Brain microvascular endothelial cell (primary cell): ENCODE measurements at regions not wholly inside any gene's neighbourhood (a gene's known extent, or its start where the extent isn't known, plus 50 kb on each side); places are given as distances from the start of the nearest gene placed in this dataset.

Experiments used
- DNase-seq: peaks from one replicate; pipeline ENCODE4 v3.0.0-alpha.2; 2020
- H3K27ac ChIP-seq: fragments of 250-450 bp; sonication (Bioruptor Pico); 2 replicates; pipeline ENCODE4 v1.5.1; 2020; ENCODE audit warnings: mild to moderate bottlenecking, moderate library complexity
- H3K27me3 ChIP-seq: fragments of 250-450 bp; sonication (Bioruptor Pico); replicated peaks from 2 replicates; pipeline ENCODE4 v1.5.1; 2020; ENCODE audit warnings: mild to moderate bottlenecking
- H3K36me3 ChIP-seq: fragments of 250-450 bp; sonication (Bioruptor Pico); replicated peaks from 2 replicates; pipeline ENCODE4 v1.5.1; 2020; ENCODE audit warnings: mild to moderate bottlenecking
- H3K4me3 ChIP-seq: 2 replicates; pipeline ENCODE4 v1.5.1; 2011; ENCODE audit warnings: low read depth, mild to moderate bottlenecking, control low read depth, low read length, moderate library complexity
- CTCF ChIP-seq: IDR thresholded peaks from 2 replicates; pipeline ENCODE4 v1.5.1; 2011; ENCODE audit warnings: low read depth, mild to moderate bottlenecking, moderate library complexity, low read length, control low read depth, inconsistent platforms; ENCODE audit errors: missing control alignments
- in situ Hi-C: cut with HindIII; loops from 2 replicates; pipeline ENCODE4 v1.10.0; 2017; ENCODE audit warnings: low sequenced_read_pairs, low pct_ligation_motif_present

- TF ChIP-seq CTCF: no peak
- no peak overlapping the region for H3K27ac ChIP-seq
- in situ Hi-C loops: no loop called here
- no peaks in the 10 kb centered on the region for H3K36me3 ChIP-seq
- H3K4me3 ChIP-seq: no peak overlapping the region
- no peak for DNase-seq
- no peaks in the 10 kb centered on the region for H3K27me3 ChIP-seq
Measured at GRCh38 chr13:107690181-107690580, 525.2 kb downstream of the LIG4 start.

GRCh38 chr13:107685876-107686275 lies 529.5 kb downstream of the LIG4 start:
- DNase-seq: no peak
- H3K36me3 ChIP-seq: no peaks in the 10 kb centered on the region
- H3K4me3 ChIP-seq: no peak overlapping the region
- no peaks in the 10 kb centered on the region for H3K27me3 ChIP-seq
- H3K27ac ChIP-seq: no peak overlapping the region
- in situ Hi-C loops: no loop called here
- TF ChIP-seq CTCF: no peak

GRCh38 chr13:107681600-107681999 lies 533.7 kb downstream of the LIG4 start:
- H3K27me3 ChIP-seq: no peaks in the 10 kb centered on the region
- in situ Hi-C loops: no loop called here
- TF ChIP-seq CTCF: no peak
- no peak for DNase-seq
- no peak overlapping the region for H3K4me3 ChIP-seq
- H3K36me3 ChIP-seq: no peaks in the 10 kb centered on the region
- no peak overlapping the region for H3K27ac ChIP-seq

- in situ Hi-C loops: no loop called here
- peak; percentile 26 for TF ChIP-seq CTCF
- DNase-seq: no peak
- Histone ChIP-seq H3K27me3 (no peaks in the 10 kb centered on the region), H3K36me3 (no peaks in the 10 kb centered on the region), H3K27ac (no peak overlapping the region), H3K4me3 (no peak overlapping the region)
Measured at GRCh38 chr13:107680115-107680514, 535.2 kb downstream of the LIG4 start.

- peak; percentile 39 for TF ChIP-seq CTCF
- H3K4me3 ChIP-seq: no peak overlapping the region
- no peak for DNase-seq
- no peaks in the 10 kb centered on the region for H3K36me3 ChIP-seq
- no peaks in the 10 kb centered on the region for H3K27me3 ChIP-seq
- H3K27ac ChIP-seq: no peak overlapping the region
- in situ Hi-C loops: no loop called here
Measured at GRCh38 chr13:107678075-107678689, 537.2 kb downstream of the LIG4 start.
